Endothelial cell (in vitro differentiated cells): ENCODE measurements at regions not wholly inside any gene's neighbourhood (a gene's known extent, or its start where the extent isn't known, plus 50 kb on each side); places are given as distances from the start of the nearest gene placed in this dataset.

Experiments
- DNase-seq: peaks from one replicate; pipeline ENCODE4 v3.0.0; 2021; ENCODE audit warnings: low spot score
- H3K27ac Mint-ChIP-seq: one replicate; pipeline ENCODE4 v1.8.0; 2021; ENCODE audit warnings: mixed read lengths, inconsistent platforms; ENCODE audit not compliant: unreplicated experiment
- H3K27me3 Mint-ChIP-seq: one replicate; pipeline ENCODE4 v1.8.0; 2021; ENCODE audit warnings: mild to moderate bottlenecking, moderate library complexity, mixed read lengths, inconsistent platforms; ENCODE audit not compliant: unreplicated experiment
- H3K36me3 Mint-ChIP-seq: one replicate; pipeline ENCODE4 v1.8.0; 2021; ENCODE audit warnings: mild to moderate bottlenecking, low read depth, mixed read lengths, inconsistent platforms; ENCODE audit not compliant: unreplicated experiment
- H3K4me1 Mint-ChIP-seq: one replicate; pipeline ENCODE4 v1.8.0; 2021; ENCODE audit warnings: mild to moderate bottlenecking, mixed read lengths, inconsistent platforms; ENCODE audit not compliant: unreplicated experiment
- H3K4me3 Mint-ChIP-seq: one replicate; pipeline ENCODE4 v1.8.0; 2021; ENCODE audit warnings: mild to moderate bottlenecking, mixed read lengths, inconsistent platforms; ENCODE audit not compliant: unreplicated experiment
- H3K9me3 Mint-ChIP-seq: one replicate; pipeline ENCODE4 v1.8.0; 2021; ENCODE audit warnings: mixed read lengths, inconsistent platforms; ENCODE audit not compliant: unreplicated experiment
- TF ChIP-seq, protein P1 (sequence below): fragments of 200-600 bp; sonication (generic); IDR thresholded peaks from one replicate; pipeline ENCODE4 v1.5.0; 2021; ENCODE audit warnings: antibody characterized with exemption; ENCODE audit not compliant: unreplicated experiment

DNA sequence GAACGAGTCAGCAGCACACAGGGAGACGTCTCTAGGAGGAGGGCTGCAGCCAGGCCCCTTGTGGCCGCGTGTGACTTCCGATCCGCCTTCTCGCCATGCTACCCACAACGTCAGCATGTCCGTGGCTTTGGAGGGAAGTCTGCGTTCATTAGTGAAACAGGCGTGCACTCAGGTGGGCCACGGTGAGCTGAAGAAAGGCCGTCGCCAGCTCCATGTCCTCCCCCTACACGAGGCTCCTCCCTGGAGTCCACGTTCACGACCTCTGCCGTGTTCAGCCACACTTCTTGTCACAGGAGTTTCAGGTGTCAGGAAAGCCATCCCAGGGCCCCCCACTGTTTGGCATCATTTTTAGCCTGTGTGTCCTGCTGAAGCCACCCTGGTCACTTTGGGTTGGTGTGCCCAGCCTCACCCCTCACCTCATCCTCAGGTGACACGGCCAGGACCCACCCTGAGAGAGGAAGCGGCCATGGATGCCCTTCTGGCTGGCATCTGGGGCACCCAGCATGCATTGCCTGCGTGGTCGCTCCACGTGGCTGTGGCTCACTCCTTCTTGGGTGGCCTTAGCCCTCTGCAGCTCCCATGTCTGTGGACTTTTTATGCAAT, 310.6 kb upstream of the SHH start:
- no peaks in the 10 kb centered on the region for H3K36me3 Mint-ChIP-seq
- no peak for DNase-seq
- H3K4me1 Mint-ChIP-seq = no peaks in the 10 kb centered on the region
- TF ChIP-seq, protein P1, sequence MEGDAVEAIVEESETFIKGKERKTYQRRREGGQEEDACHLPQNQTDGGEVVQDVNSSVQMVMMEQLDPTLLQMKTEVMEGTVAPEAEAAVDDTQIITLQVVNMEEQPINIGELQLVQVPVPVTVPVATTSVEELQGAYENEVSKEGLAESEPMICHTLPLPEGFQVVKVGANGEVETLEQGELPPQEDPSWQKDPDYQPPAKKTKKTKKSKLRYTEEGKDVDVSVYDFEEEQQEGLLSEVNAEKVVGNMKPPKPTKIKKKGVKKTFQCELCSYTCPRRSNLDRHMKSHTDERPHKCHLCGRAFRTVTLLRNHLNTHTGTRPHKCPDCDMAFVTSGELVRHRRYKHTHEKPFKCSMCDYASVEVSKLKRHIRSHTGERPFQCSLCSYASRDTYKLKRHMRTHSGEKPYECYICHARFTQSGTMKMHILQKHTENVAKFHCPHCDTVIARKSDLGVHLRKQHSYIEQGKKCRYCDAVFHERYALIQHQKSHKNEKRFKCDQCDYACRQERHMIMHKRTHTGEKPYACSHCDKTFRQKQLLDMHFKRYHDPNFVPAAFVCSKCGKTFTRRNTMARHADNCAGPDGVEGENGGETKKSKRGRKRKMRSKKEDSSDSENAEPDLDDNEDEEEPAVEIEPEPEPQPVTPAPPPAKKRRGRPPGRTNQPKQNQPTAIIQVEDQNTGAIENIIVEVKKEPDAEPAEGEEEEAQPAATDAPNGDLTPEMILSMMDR = no peak
- H3K4me3 Mint-ChIP-seq = no peak overlapping the region
- no peak overlapping the region for H3K27ac Mint-ChIP-seq
- peaks cover 7% of the 10 kb centered on the region for H3K27me3 Mint-ChIP-seq
- no peaks in the 10 kb centered on the region for H3K9me3 Mint-ChIP-seq

DNA sequence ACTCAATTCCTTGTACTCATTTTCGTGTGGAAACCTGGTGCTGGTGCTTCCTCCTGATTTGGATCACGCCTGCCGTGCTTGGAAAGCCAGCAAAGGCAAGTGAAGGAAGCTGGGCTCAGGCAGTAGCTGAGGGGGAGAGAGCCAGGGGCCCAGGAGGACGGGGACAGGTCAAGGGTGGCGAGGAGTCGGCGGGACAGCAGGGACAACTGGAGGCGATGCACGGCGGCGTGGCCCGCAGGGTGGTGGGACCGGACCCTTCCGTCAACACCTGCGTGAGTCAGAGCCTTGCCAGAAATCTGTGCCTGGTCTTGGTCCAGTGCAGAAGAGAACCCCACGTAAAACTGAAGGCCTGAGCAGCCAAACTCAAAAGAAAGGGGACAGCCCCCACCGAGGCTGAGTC, 309.7 kb upstream of the SHH start:
- no peak for DNase-seq
- TF ChIP-seq, protein P1 = no peak
- no peak overlapping the region for H3K4me3 Mint-ChIP-seq
- H3K27ac Mint-ChIP-seq = no peak overlapping the region
- H3K36me3 Mint-ChIP-seq = no peaks in the 10 kb centered on the region
- H3K27me3 Mint-ChIP-seq = peaks cover 7% of the 10 kb centered on the region
- no peaks in the 10 kb centered on the region for H3K9me3 Mint-ChIP-seq
- H3K4me1 Mint-ChIP-seq = no peaks in the 10 kb centered on the region

DNA sequence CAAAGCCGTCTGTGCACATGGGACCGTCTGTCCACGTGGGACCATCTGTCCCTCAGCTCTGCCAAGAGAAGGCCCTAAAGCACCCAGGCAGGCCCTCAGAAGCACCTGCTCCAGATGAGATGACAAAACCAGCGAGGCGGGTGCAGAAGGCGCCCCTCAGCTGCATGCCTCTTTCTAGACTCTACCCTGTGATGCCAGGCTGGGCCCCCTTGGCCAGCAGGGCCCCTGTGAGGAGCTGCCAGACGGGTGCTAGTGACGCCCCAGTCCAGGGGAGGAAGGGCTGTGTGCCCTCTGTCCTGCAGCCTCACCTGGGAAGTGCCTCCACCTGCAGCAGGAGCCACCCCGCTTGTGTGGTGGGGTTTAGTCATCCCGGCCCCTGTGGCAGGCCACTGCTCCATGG, 309.2 kb upstream of the SHH start:
- H3K4me3 Mint-ChIP-seq = no peak overlapping the region
- peaks cover 7% of the 10 kb centered on the region for H3K27me3 Mint-ChIP-seq
- no peaks in the 10 kb centered on the region for H3K4me1 Mint-ChIP-seq
- DNase-seq = no peak
- H3K27ac Mint-ChIP-seq = no peak overlapping the region
- H3K9me3 Mint-ChIP-seq = no peaks in the 10 kb centered on the region
- TF ChIP-seq, protein P1 = no peak
- no peaks in the 10 kb centered on the region for H3K36me3 Mint-ChIP-seq

DNA sequence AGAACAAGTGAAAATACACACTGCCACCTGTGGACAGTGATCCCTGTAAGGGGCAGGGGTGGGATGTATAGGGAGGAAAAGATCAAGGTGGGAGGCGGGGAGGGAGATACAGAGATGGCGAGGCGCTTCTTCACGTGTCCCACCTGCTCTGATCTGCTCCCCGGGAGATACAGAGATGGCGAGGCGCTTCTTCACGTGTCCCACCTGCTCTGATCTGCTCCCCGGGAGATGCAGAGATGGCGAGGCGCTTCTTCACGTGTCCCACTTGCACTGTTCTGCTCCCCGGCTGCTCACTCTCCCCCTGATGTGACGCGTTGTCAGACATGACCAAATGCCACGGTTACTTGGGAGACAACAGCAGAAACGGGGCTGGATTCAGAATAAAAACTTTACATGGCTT, 308.3 kb upstream of the SHH start:
- TF ChIP-seq, protein P1 = no peak
- Mint-ChIP-seq H3K36me3 (no peaks in the 10 kb centered on the region), H3K27me3 (peaks cover 6% of the 10 kb centered on the region), H3K4me1 (no peaks in the 10 kb centered on the region), H3K4me3 (no peak overlapping the region), H3K9me3 (no peaks in the 10 kb centered on the region), H3K27ac (no peak overlapping the region)
- no peak for DNase-seq

DNA sequence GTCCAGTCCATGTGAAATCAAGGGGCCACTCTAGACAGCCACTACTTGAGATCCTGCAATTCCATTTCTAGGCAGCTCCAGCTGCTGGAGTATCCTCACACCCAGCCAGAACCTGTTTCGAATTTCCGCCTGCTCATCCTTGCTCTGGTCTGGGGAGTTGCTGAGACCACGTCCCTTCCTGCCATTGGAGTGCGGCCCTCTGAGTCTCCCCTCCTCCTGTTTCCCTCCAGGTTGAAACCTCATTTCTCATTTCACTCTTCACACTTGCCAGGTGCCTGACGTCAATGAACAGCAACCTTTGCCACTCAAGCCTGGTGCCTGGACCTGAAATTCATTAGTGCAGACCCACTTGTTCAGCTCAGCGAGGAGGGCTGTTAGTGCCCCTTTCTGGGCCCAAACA, 307.5 kb upstream of the SHH start:
- Mint-ChIP-seq H3K4me3 (no peak overlapping the region), H3K36me3 (no peaks in the 10 kb centered on the region), H3K4me1 (no peaks in the 10 kb centered on the region), H3K27ac (no peak overlapping the region), H3K27me3 (peaks cover 4% of the 10 kb centered on the region), H3K9me3 (no peaks in the 10 kb centered on the region)
- no peak for DNase-seq
- TF ChIP-seq, protein P1 = no peak
